ENCODE measurements at regions not wholly inside any gene's neighbourhood (a gene's known extent, or its start where the extent isn't known, plus 50 kb on each side); places are given as distances from the start of the nearest gene placed in this dataset.

GRCh38 chr3:178146406-178146831 lies 389.8 kb upstream of the KCNMB2 start:
- DNase-seq, result no peak

- no peak for DNase-seq
These were observed 389.2 kb upstream of the KCNMB2 start for GRCh38 chr3:178147001-178147400.

- DNase-seq, result no peak
These were observed 384.0 kb upstream of the KCNMB2 start for GRCh38 chr3:178152031-178152806.

- no peak for DNase-seq
These were observed 383.2 kb upstream of the KCNMB2 start for GRCh38 chr3:178152988-178153387.

GRCh38 chr3:178155521-178155920 lies 380.7 kb upstream of the KCNMB2 start:
- DNase-seq, result peak in 1 of 2 donors; percentile 4

GRCh38 chr3:178156301-178156700 lies 379.9 kb upstream of the KCNMB2 start:
- DNase-seq, result no peak

- DNase-seq, result no peak
These were observed 376.5 kb upstream of the KCNMB2 start for GRCh38 chr3:178159691-178160220.

GRCh38 chr3:178169421-178169820 lies 366.8 kb upstream of the KCNMB2 start:
- DNase-seq, result no peak

- no peak for DNase-seq
These were observed 365.3 kb upstream of the KCNMB2 start for GRCh38 chr3:178170698-178171535.

GRCh38 chr3:178172121-178172520 lies 364.1 kb upstream of the KCNMB2 start:
- DNase-seq, result no peak

GRCh38 chr3:178174201-178174915 lies 361.9 kb upstream of the KCNMB2 start:
- DNase-seq, result no peak

- no peak for DNase-seq
These were observed 355.1 kb upstream of the KCNMB2 start for GRCh38 chr3:178181088-178181487.

GRCh38 chr3:178181784-178182183 lies 354.5 kb upstream of the KCNMB2 start:
- no peak for DNase-seq

GRCh38 chr3:178182337-178182779 lies 353.9 kb upstream of the KCNMB2 start:
- no peak for DNase-seq

- DNase-seq, result no peak
These were observed 351.4 kb upstream of the KCNMB2 start for GRCh38 chr3:178184833-178185232.

GRCh38 chr3:178186666-178187065 lies 349.6 kb upstream of the KCNMB2 start:
- DNase-seq, result no peak

- DNase-seq, result no peak
These were observed 346.4 kb upstream of the KCNMB2 start for GRCh38 chr3:178189854-178190253.

GRCh38 chr3:178193846-178194245 lies 342.4 kb upstream of the KCNMB2 start:
- peak in 1 of 2 donors; percentile 2 for DNase-seq

GRCh38 chr3:178194539-178194938 lies 341.7 kb upstream of the KCNMB2 start:
- no peak for DNase-seq

GRCh38 chr3:178195824-178196223 lies 340.4 kb upstream of the KCNMB2 start:
- no peak for DNase-seq

- no peak for DNase-seq
These were observed 337.9 kb upstream of the KCNMB2 start for GRCh38 chr3:178198329-178198728.

GRCh38 chr3:178200316-178200715 lies 335.9 kb upstream of the KCNMB2 start:
- no peak for DNase-seq

- no peak for DNase-seq
These were observed 334.5 kb upstream of the KCNMB2 start for GRCh38 chr3:178201714-178202113.
